ENCODE measurements at regions not wholly inside any gene's neighbourhood (a gene's known extent, or its start where the extent isn't known, plus 50 kb on each side); places are given as distances from the start of the nearest gene placed in this dataset.

GRCh38 chr6:169880516-169880915 is 129.1 kb downstream of the ERMARD start:
- Histone ChIP-seq H3K27ac (no peak overlapping the region), H3K9me3 (ENCODE audit: severe bottlenecking) (no peaks in the 10 kb centered on the region), H3K36me3 (no peaks in the 10 kb centered on the region), H3K4me3 (ENCODE audit: low read depth, low read length) (no peak overlapping the region), H3K27me3 (ENCODE audit: insufficient read depth, low read depth, severe bottlenecking) (peaks cover 16% of the 10 kb centered on the region)
- TF ChIP-seq, protein P1, sequence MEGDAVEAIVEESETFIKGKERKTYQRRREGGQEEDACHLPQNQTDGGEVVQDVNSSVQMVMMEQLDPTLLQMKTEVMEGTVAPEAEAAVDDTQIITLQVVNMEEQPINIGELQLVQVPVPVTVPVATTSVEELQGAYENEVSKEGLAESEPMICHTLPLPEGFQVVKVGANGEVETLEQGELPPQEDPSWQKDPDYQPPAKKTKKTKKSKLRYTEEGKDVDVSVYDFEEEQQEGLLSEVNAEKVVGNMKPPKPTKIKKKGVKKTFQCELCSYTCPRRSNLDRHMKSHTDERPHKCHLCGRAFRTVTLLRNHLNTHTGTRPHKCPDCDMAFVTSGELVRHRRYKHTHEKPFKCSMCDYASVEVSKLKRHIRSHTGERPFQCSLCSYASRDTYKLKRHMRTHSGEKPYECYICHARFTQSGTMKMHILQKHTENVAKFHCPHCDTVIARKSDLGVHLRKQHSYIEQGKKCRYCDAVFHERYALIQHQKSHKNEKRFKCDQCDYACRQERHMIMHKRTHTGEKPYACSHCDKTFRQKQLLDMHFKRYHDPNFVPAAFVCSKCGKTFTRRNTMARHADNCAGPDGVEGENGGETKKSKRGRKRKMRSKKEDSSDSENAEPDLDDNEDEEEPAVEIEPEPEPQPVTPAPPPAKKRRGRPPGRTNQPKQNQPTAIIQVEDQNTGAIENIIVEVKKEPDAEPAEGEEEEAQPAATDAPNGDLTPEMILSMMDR (IDR thresholded peaks at IDR 0.05; ENCODE audit: low read depth, low read length) = no peak
- DNase-seq = no peak

DNA sequence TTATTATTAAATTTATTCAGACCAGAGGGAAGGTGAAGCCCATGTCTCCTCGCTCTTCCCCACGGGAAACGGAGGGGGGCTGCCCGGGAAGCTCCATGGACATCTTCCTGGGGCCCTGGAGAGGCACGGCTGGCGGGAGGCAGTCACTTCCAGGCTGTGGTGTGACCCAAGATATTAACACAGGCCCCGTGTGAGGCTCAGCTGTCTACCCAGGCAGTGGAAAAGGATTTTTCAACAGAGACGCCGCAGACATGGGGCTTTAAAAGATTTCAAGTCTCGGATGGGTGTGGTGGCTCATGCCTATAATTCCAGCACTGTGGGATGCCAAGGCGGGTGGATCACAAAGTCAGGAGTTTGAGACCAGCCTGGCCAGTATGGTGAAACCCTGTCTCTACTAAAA is 117.9 kb downstream of the ERMARD start:
- no peaks in the 10 kb centered on the region for H3K9me3 ChIP-seq (ENCODE audit: severe bottlenecking)
- no peak overlapping the region for H3K4me3 ChIP-seq (ENCODE audit: low read depth, low read length)
- no peaks in the 10 kb centered on the region for H3K36me3 ChIP-seq
- DNase-seq = no peak
- TF ChIP-seq, protein P1 (IDR thresholded peaks at IDR 0.05; ENCODE audit: low read depth, low read length) = no peak
- H3K27me3 ChIP-seq (ENCODE audit: insufficient read depth, low read depth, severe bottlenecking) = peaks cover 5% of the 10 kb centered on the region
- no peak overlapping the region for H3K27ac ChIP-seq

DNA sequence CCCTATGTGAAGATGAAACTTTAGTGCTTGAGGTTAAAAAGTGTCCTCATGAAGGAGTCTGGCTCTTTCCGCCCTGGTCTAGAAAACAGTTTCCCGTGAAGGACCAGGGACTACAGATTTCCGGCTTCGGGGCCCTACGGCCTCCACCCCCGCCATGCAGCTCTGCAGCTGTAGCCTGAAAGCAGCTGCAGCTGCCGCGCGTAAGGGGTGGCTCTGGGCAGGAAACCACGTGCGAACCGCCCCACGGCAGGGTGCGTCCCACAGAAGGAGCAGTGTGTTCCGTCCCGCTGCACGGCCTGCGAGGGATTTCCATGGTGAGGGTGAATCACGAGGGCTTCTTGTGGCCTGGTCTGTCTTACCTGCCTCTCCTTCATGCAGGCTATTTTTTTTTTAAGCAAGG is 117.0 kb downstream of the ERMARD start:
- TF ChIP-seq, protein P1 (IDR thresholded peaks at IDR 0.05; ENCODE audit: low read depth, low read length) = no peak

GRCh38 chr6:169867751-169868191 is 116.3 kb downstream of the ERMARD start:
- Histone ChIP-seq H3K27ac (no peak overlapping the region), H3K4me3 (ENCODE audit: low read depth, low read length) (no peak overlapping the region), H3K27me3 (ENCODE audit: insufficient read depth, low read depth, severe bottlenecking) (peaks cover 5% of the 10 kb centered on the region), H3K9me3 (ENCODE audit: severe bottlenecking) (no peaks in the 10 kb centered on the region), H3K36me3 (no peaks in the 10 kb centered on the region)
- TF ChIP-seq, protein P1 (IDR thresholded peaks at IDR 0.05; ENCODE audit: low read depth, low read length) = no peak
- DNase-seq = no peak

More for the DNA sequence above, 117.0 kb downstream of the ERMARD start:
- Histone ChIP-seq H3K36me3 (no peaks in the 10 kb centered on the region), H3K27me3 (ENCODE audit: insufficient read depth, low read depth, severe bottlenecking) (peaks cover 5% of the 10 kb centered on the region), H3K4me3 (ENCODE audit: low read depth, low read length) (no peak overlapping the region), H3K9me3 (ENCODE audit: severe bottlenecking) (no peaks in the 10 kb centered on the region), H3K27ac (no peak overlapping the region)
- no peak for DNase-seq

- Histone ChIP-seq H3K27me3 (ENCODE audit: insufficient read depth, low read depth, severe bottlenecking) (peaks cover 5% of the 10 kb centered on the region), H3K9me3 (ENCODE audit: severe bottlenecking) (no peaks in the 10 kb centered on the region), H3K27ac (no peak overlapping the region), H3K4me3 (ENCODE audit: low read depth, low read length) (no peak overlapping the region), H3K36me3 (no peaks in the 10 kb centered on the region)
- no peak for DNase-seq
- TF ChIP-seq, protein P1 (IDR thresholded peaks at IDR 0.05; ENCODE audit: low read depth, low read length) = no peak
Measured at GRCh38 chr6:169866668-169867521, 115.5 kb downstream of the ERMARD start.
